Endothelial cell (in vitro differentiated cells): ENCODE measurements at regions not wholly inside any gene's neighbourhood (a gene's known extent, or its start where the extent isn't known, plus 50 kb on each side); places are given as distances from the start of the nearest gene placed in this dataset.

Source experiments
- DNase-seq: peaks from one replicate; pipeline ENCODE4 v3.0.0; 2021; ENCODE audit warnings: low spot score
- H3K27ac Mint-ChIP-seq: one replicate; pipeline ENCODE4 v1.8.0; 2021; ENCODE audit warnings: mixed read lengths, inconsistent platforms; ENCODE audit not compliant: unreplicated experiment
- H3K27me3 Mint-ChIP-seq: one replicate; pipeline ENCODE4 v1.8.0; 2021; ENCODE audit warnings: mild to moderate bottlenecking, moderate library complexity, mixed read lengths, inconsistent platforms; ENCODE audit not compliant: unreplicated experiment
- H3K36me3 Mint-ChIP-seq: one replicate; pipeline ENCODE4 v1.8.0; 2021; ENCODE audit warnings: mild to moderate bottlenecking, low read depth, mixed read lengths, inconsistent platforms; ENCODE audit not compliant: unreplicated experiment
- H3K4me1 Mint-ChIP-seq: one replicate; pipeline ENCODE4 v1.8.0; 2021; ENCODE audit warnings: mild to moderate bottlenecking, mixed read lengths, inconsistent platforms; ENCODE audit not compliant: unreplicated experiment
- H3K4me3 Mint-ChIP-seq: one replicate; pipeline ENCODE4 v1.8.0; 2021; ENCODE audit warnings: mild to moderate bottlenecking, mixed read lengths, inconsistent platforms; ENCODE audit not compliant: unreplicated experiment
- H3K9me3 Mint-ChIP-seq: one replicate; pipeline ENCODE4 v1.8.0; 2021; ENCODE audit warnings: mixed read lengths, inconsistent platforms; ENCODE audit not compliant: unreplicated experiment
- CTCF ChIP-seq: fragments of 200-600 bp; sonication (generic); IDR thresholded peaks from one replicate; pipeline ENCODE4 v1.5.0; 2021; ENCODE audit warnings: antibody characterized with exemption; ENCODE audit not compliant: unreplicated experiment

GRCh38 chr5:164868761-164869160, 1363.3 kb downstream of the MAT2B start:
- Mint-ChIP-seq H3K36me3 (no peaks in the 10 kb centered on the region), H3K4me3 (no peak overlapping the region), H3K9me3 (no peaks in the 10 kb centered on the region), H3K4me1 (no peaks in the 10 kb centered on the region), H3K27me3 (no peaks in the 10 kb centered on the region), H3K27ac (no peak overlapping the region)
- DNase-seq, result no peak
- TF ChIP-seq CTCF, result no peak

GRCh38 chr5:164869325-164869724, 1363.9 kb downstream of the MAT2B start:
- Mint-ChIP-seq H3K27me3 (no peaks in the 10 kb centered on the region), H3K36me3 (no peaks in the 10 kb centered on the region), H3K4me3 (no peak overlapping the region), H3K27ac (no peak overlapping the region), H3K4me1 (no peaks in the 10 kb centered on the region), H3K9me3 (no peaks in the 10 kb centered on the region)
- DNase-seq, result no peak
- TF ChIP-seq CTCF, result no peak

GRCh38 chr5:164876793-164877192, 1371.4 kb downstream of the MAT2B start:
- no peak overlapping the region for H3K4me3 Mint-ChIP-seq
- TF ChIP-seq CTCF, result no peak
- H3K4me1 Mint-ChIP-seq, result no peaks in the 10 kb centered on the region

GRCh38 chr5:164881442-164881841, 1376.0 kb downstream of the MAT2B start:
- no peak for DNase-seq
- no peaks in the 10 kb centered on the region for H3K4me1 Mint-ChIP-seq
- no peaks in the 10 kb centered on the region for H3K36me3 Mint-ChIP-seq
- no peaks in the 10 kb centered on the region for H3K27me3 Mint-ChIP-seq
- no peak overlapping the region for H3K27ac Mint-ChIP-seq
- H3K9me3 Mint-ChIP-seq, result no peaks in the 10 kb centered on the region
- H3K4me3 Mint-ChIP-seq, result no peak overlapping the region
- TF ChIP-seq CTCF, result no peak

More at GRCh38 chr5:164876793-164877192, 1371.4 kb downstream of the MAT2B start:
- Mint-ChIP-seq H3K9me3 (no peaks in the 10 kb centered on the region), H3K27ac (no peak overlapping the region), H3K36me3 (no peaks in the 10 kb centered on the region), H3K27me3 (no peaks in the 10 kb centered on the region)
- DNase-seq, result no peak

- H3K36me3 Mint-ChIP-seq, result no peaks in the 10 kb centered on the region
- H3K27me3 Mint-ChIP-seq, result no peaks in the 10 kb centered on the region
These were observed 1379.8 kb downstream of the MAT2B start for GRCh38 chr5:164885179-164885578.

More at GRCh38 chr5:164885179-164885578, 1379.8 kb downstream of the MAT2B start:
- H3K4me1 Mint-ChIP-seq, result no peaks in the 10 kb centered on the region
- no peak overlapping the region for H3K4me3 Mint-ChIP-seq
- no peak for TF ChIP-seq CTCF
- DNase-seq, result no peak
- no peaks in the 10 kb centered on the region for H3K9me3 Mint-ChIP-seq
- no peak overlapping the region for H3K27ac Mint-ChIP-seq
